Anterior cingulate cortex (tissue), 58 donors: ENCODE measurements at regions not wholly inside any gene's neighbourhood (a gene's known extent, or its start where the extent isn't known, plus 50 kb on each side); places are given as distances from the start of the nearest gene placed in this dataset.

ENCODE experiments used
- DNase-seq, 58 donors: peaks; one replicate each; lab custom pipeline; 2025; lab: John Stamatoyannopoulos, UW

- DNase-seq = no peak
These were observed 209.9 kb downstream of the COL4A1 start for GRCh38 chr13:110097013-110097412.

DNA sequence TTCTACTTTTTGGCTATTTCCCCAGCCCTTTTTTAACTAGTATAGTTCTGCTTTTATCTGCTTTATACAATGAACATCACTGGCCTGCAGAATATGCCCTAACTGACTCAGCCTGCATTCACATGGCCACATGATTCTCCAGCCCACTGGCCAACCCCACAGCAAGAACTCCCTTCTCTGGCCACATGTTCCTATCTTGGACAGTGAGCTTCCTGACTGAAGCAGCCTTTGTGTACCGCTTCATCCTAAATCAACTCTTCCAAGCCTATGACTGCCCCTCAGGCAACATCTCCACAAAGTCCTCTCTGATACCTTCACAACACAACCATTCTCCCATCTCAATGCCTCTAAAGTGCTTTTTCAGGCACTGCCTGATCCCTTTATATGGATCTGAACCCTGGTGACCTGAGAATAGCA lies 214.1 kb downstream of the COL4A1 start:
- no peak for DNase-seq

GRCh38 chr13:110089815-110090214 lies 217.1 kb downstream of the COL4A1 start:
- DNase-seq = no peak

- no peak for DNase-seq
These were observed 217.9 kb downstream of the COL4A1 start for GRCh38 chr13:110089100-110089499.

DNA sequence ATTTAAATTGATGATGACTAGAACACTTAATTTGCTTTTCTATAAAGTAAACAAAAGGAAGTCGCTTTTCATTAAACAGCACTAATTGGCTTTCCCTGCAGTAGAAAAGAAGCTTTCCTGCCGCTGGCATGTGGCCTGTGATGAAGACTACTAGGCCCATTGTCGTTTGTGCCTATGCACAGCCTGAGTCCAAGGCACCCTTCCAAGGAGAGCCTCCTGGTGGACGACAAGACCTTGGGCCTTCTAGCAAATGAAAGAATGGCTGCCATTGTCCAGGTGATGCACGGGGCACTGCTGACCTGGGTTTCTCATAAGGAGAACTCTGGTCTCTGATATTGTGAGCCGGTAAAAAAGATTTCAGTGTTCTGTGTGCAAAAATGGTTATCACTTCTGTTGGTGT lies 233.0 kb downstream of the COL4A1 start:
- no peak for DNase-seq

DNA sequence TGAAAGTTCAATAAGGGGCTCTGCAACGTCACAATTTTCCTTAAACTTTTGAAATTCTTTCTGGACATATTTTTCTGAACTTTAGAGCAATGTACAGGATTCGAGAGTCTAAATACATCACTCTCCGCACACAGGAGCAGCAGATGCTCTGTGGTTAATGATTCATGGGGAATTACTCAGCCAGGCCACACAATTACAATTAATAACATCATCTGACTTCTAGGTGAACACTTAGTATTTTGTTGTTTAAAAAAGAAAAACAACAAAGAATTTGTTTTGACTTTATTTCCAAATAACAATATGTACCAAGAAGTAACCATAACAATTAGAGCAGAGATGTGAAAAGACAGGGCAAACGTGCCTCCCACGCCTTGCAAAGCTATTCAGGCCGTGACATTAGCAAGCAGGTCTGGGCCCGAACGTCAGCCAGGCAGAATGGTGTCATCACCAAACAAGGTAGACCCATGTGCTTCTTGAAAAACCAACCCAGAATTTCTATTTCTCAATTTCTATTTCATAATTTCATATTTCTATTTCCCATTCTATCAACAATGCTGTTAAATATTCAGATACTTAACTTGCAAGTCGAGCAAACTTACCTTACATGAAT lies 236.3 kb downstream of the COL4A1 start:
- DNase-seq = no peak

- no peak for DNase-seq
These were observed 236.9 kb downstream of the COL4A1 start for GRCh38 chr13:110070046-110070445.

GRCh38 chr13:110068176-110068473 lies 238.8 kb downstream of the COL4A1 start:
- no peak for DNase-seq

DNA sequence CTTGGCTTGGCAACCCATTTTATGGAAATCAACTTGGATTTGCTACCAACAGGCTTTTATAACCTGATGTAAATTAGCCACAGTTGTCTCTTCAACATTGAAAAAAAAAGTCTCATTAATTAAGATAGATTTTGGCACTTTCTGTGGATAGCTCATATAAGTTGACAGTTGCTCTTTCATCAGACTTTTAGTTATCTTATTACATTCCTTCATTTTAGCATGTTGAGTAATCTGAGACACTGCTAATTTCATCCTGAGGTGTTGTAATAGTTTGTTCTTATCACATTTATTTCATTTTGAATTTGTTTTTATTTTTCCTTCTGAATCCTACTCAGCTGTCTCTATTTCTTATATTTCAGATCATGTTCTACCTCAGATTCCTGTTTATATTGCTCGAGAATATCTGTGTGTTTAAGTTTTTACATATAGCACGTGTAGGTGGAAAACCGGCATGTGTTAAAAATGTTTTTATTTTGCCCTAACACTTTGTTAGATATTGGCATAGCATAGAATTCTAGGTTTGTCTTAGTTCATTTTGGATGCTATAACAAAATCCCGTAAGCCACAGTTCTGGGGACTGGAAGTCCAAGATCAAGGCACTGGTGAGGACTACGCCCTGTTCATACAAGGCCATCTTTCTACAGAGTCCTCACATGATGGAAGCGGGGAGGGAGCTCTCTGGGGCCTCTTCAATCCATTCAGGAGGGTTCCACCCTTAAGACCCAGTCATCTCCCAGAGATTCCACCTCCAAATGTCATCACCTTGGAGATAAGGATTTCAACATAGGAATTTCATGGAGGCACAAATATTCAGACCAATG lies 239.4 kb downstream of the COL4A1 start:
- DNase-seq = no peak

GRCh38 chr13:110065780-110066179 lies 241.2 kb downstream of the COL4A1 start:
- DNase-seq = no peak

GRCh38 chr13:110063490-110064421 lies 243.2 kb downstream of the COL4A1 start:
- no peak for DNase-seq

GRCh38 chr13:110062777-110063442 lies 244.0 kb downstream of the COL4A1 start:
- DNase-seq = no peak

DNA sequence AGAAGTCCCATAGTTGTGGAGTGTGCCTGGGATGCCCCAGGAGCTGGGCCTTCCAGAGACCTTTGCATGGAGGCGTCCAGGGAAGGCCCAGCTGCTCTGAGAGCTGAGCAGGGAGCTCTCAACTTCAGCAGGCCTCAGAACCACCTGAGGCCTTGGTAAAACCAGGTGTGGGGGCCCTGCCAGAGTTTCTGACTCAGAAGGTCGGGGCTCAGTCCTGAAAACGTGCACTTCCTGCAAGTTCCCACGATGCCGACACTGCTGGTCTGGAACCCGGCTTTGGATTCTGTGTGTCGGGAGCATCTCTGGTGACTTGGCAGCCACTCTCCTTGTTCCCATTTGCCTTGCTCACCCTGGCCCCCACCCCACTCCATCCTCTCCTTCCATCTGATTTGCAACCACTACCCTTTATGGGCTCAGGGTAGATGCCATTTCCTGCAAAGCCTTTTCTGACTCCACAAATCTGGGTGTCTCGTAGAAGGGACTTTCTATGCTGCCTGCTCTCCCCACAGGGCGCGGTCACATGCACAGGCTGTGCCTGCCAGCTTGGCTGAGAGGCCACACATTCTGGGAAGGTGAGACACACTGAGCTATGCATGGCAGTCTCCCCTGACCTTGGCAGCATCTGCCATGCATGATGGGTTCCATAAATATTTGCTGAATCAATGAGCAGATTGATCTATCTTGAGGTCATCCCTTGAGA lies 244.7 kb downstream of the COL4A1 start:
- no peak for DNase-seq

- no peak for DNase-seq
These were observed 245.7 kb downstream of the COL4A1 start for GRCh38 chr13:110061270-110061669.

GRCh38 chr13:110057052-110057451 lies 249.9 kb downstream of the COL4A1 start:
- peak in 7 of 58 donors; percentile 3 to 39 (median 17) for DNase-seq

DNA sequence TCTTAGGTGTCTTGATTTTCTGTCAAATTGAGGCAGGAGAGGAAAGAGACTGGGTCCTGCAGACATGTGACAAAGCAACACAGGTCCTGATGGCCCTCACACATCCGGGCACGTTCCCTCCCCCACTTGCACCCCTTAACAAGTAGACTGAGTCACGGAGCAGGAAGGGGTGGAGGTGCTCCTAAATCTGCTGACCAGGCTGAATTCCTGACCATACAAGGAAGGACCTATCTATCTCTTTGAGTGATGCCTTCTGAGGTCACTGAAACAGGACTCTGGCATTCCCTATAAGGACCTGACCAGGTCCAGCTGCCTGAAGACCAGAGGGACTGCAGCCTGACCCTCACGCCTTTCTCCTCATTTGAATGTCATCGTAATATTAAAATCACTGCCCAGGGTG lies 250.3 kb downstream of the COL4A1 start:
- DNase-seq = no peak

DNA sequence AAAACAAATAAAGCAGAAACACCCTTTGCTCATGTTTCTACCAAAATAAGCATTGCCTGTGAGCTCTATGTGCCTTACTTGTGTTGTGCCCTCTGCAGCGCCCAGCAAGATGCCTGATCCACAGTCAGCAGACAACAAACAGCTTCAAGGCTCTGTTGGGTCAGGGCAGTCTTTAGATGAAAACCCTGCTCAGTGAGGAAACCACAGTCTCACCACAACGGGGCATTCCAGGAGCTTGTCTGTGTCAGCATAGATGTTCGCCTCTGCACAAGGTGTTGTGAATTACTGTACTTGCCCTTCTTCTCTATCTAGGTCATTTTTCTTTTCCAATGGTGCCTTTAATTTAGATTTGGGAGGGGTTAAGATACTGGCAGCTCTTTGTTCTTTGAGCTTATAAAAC lies 251.9 kb downstream of the COL4A1 start:
- no peak for DNase-seq

GRCh38 chr13:110054041-110054440 lies 252.9 kb downstream of the COL4A1 start:
- no peak for DNase-seq

DNA sequence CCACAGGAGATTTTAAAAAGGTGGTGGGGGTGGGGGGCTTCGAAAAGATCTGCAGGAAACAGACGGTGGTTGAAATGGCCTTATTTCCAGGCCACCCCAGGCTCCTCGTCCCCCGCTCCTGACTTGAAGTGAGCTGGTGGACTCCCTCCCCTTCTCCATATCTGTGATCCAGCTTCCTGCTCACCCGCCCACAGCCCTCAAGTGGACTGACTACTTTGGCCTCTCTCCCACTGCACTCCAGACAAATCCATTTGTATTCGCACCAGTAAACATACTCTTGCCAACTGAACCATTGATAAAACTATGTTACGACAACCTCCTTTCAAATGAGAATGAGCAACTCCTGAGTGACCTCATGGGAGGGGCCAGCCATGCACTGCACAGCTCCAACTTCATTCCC lies 259.5 kb downstream of the COL4A1 start:
- peak in 8 of 58 donors; percentile 8 to 63 (median 17) for DNase-seq

DNA sequence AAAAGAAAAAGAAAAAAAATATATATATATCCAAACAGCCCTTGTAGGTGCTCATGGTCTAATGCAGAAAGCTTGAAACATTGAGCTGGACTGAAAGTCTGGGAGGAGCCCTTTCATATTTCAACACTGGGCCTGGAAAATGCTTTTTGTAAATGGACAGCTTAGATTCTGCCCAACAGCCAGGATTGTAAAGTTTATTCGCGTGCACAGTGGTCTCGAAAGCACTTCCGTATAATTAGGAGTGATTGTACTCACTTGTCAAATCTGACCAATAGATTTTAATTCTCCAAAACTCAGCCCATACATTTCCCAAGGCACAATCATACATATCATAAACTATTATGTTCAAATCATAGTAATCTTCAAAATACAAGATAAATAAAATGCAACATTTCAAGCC lies 260.1 kb downstream of the COL4A1 start:
- no peak for DNase-seq
